GM21825 (cell line): ENCODE measurements at regions not wholly inside any gene's neighbourhood (a gene's known extent, or its start where the extent isn't known, plus 50 kb on each side); places are given as distances from the start of the nearest gene placed in this dataset.
"Not testable (repeated sequence)": the region's sequence is repeated elsewhere in the genome, so short reads cannot be mapped to it uniquely, and the experiment has no call there.

ENCODE experiments used
- ATAC-seq: cut with Tn5 transposase; IDR thresholded peaks from one replicate; pipeline ENCODE4 v1.9.1; 2021; ENCODE audit warnings: mild to moderate bottlenecking, moderate library complexity; ENCODE audit not compliant: unreplicated experiment

- no peak for ATAC-seq
These were observed 99.8 kb downstream of the ESM1 start for GRCh38 chr5:54885636-54886035.

- ATAC-seq, result no peak
These were observed 101.2 kb downstream of the ESM1 start for GRCh38 chr5:54884195-54884536.

- no peak for ATAC-seq
These were observed 101.8 kb downstream of the ESM1 start for GRCh38 chr5:54883374-54884194.

GRCh38 chr5:54882841-54883240 is 102.6 kb downstream of the ESM1 start:
- ATAC-seq, result no peak

- no peak for ATAC-seq
These were observed 103.3 kb downstream of the ESM1 start for GRCh38 chr5:54882101-54882500.

- ATAC-seq, result no peak
These were observed 103.9 kb downstream of the ESM1 start for GRCh38 chr5:54881286-54882005.

- ATAC-seq, result no peak
These were observed 108.4 kb downstream of the ESM1 start for GRCh38 chr5:54876976-54877375.

GRCh38 chr5:54876556-54876955 is 108.8 kb downstream of the ESM1 start:
- ATAC-seq, result no peak

- no peak for ATAC-seq
These were observed 110.9 kb downstream of the ESM1 start for GRCh38 chr5:54874337-54875021.

- no peak for ATAC-seq
These were observed 111.7 kb downstream of the ESM1 start for GRCh38 chr5:54873691-54874090.

- ATAC-seq, result no peak
These were observed 112.6 kb downstream of the ESM1 start for GRCh38 chr5:54872810-54873209.

- no peak for ATAC-seq
These were observed 115.1 kb downstream of the ESM1 start for GRCh38 chr5:54870271-54870670.

- no peak for ATAC-seq
These were observed 115.7 kb downstream of the ESM1 start for GRCh38 chr5:54869691-54870090.

GRCh38 chr5:54868511-54869483 is 116.6 kb downstream of the ESM1 start:
- no peak for ATAC-seq

GRCh38 chr5:54867310-54867944 is 118.0 kb downstream of the ESM1 start:
- ATAC-seq, result no peak

- not testable (repeated sequence) for ATAC-seq
These were observed 120.4 kb downstream of the ESM1 start for GRCh38 chr5:54864911-54865515.

GRCh38 chr5:54862036-54862435 is 123.4 kb downstream of the ESM1 start:
- ATAC-seq, result no peak

- no peak for ATAC-seq
These were observed 124.0 kb downstream of the ESM1 start for GRCh38 chr5:54861212-54861894.

GRCh38 chr5:54860321-54860720 is 125.1 kb downstream of the ESM1 start:
- ATAC-seq, result no peak
